NCI-H1436 (cell line): ENCODE measurements at regions not wholly inside any gene's neighbourhood (a gene's known extent, or its start where the extent isn't known, plus 50 kb on each side); places are given as distances from the start of the nearest gene placed in this dataset.
"Not testable (repeated sequence)": the region's sequence is repeated elsewhere in the genome, so short reads cannot be mapped to it uniquely, and the experiment has no call there.

Source experiments
- DNase-seq: peaks from one replicate; lab custom pipeline; 2025; lab: John Stamatoyannopoulos, UW

DNA sequence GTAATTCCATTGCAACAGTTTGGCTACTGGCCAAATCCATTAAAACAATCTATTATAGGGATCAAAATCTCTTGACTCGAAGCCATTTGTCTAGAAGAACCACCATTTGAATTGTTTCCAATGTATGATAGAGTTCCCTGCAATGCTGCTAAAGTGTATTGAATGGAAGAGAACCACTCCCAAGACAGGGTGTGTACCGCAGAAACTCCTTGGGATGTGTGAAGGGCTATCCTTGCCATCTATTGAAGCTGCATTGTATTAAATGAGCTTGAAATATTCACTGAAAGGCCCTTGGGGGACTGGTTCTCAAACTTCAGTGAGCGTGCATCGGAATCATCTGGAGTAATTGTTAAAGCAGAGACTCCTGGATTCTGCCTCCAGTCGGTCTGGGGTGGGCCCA is 260.4 kb upstream of the MEIS1 start:
- DNase-seq: no peak

DNA sequence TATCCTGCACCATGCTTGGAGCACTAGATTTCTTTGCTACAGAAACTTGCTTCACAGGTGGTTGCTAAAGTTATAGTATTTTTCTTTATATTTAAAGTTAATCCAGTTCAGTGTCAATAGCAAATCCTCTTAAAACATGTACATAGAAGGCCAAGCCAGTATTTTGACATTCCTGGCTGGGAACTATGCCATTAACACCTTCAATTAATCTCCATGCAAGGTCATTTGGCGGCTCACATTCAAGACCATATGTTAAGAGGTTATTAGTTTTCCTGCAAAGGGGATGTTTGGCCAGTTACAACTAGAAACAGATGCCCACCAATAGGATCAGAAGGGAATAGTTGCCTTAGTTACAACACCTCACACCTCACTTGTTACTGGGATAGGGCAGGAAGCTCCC is 261.3 kb upstream of the MEIS1 start:
- DNase-seq: no peak

DNA sequence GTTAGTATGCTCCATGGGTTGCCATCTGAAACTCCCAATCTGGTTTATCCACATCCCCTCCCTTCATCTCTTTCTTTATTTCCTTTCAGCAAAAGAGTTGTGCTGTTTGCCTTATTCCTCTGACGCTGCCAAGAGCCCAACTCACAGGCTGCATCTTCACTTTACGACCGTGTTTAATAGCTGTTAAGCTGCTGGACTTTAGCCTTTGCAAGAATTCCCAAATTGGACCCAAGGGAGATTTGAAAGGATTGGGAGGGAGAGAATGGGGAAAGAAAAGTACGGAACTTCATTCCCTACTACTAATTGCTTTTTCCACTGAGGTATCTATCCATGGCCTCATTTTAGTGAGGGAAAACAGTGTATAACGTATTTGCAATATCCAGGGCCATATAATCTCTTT is 263.4 kb upstream of the MEIS1 start:
- DNase-seq: no peak

DNA sequence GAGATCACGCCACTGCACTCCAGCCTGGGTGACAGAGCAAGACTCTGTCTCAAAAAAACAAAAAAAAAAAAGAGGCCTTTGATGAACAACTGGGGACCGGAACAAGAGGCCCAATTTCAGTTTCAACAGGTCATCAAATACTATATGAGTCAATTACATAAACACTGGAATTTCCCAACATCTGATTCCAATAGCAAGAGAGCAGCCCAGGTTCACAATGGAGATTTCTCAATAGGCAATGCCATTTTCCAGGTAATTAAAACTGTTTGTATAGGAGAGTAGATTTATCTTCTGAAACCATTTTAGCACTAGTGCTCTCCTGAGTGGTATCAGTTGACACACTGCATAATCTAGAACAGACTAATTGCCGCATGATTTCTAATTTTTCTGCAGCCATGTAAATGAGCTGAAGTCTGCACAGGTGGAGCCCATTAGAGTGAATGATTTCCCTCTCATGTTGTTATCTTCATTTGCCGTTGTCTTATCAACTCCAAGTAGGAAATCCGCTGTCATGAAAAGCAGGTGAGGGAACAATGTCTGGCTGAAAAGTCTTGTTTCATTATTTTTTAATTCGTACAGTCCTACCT is 264.1 kb upstream of the MEIS1 start:
- DNase-seq: peak; percentile 72

DNA sequence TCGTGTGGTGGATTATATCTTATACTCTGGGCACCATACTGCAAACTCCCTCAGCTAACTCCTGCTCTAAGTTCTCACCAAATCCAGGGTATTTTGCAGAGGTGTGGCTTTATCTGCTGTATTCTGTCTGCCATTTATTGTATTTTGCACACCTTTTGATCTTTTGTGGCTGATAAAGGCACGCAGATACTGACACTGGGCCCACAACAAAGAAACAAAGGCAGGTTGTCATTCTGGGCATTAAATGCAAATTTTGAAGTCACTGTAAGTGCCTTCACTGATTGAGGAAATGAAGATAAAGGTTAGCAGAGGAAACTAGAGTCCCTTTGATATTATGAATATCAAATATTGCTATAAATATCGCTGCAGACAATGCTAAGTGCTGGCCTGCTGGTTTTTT is 265.8 kb upstream of the MEIS1 start:
- no peak for DNase-seq

DNA sequence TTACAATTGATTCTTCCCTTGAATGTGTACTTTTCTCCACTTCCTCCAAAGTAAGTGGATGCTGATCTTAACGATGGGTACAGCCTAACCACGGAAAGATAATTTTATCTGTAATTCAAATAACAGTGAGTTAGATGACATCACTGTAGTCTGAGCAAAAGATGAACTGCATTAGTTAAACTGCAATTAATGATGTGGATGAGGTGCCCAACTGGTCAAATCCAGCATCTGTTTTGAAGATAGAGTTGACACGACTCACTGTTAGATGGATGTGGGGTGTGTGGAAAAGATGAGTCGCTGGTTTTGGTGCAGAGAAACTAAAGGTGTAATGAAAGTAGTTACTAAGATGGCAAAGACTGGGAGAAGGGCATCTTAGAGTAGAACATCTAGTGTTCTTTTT is 270.5 kb upstream of the MEIS1 start:
- DNase-seq: no peak

DNA sequence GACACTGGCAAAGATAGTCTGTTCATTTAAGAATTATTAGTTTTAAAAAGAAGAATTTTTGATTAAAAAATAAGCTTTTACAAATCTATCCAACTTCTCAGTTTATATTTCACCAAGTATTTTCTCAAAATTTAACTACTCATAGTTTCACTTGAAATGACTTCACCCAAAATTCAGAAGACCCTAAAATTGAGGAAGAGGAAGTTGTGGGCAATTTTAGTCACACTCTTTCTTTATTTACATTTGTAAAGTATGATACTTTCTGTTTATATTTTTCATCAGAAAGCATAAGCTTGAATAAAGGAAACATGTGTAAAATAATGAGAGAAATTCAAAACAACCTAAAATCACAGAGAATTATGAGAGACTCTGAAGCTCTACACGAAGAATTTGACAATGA is 278.8 kb upstream of the MEIS1 start:
- DNase-seq: no peak

DNA sequence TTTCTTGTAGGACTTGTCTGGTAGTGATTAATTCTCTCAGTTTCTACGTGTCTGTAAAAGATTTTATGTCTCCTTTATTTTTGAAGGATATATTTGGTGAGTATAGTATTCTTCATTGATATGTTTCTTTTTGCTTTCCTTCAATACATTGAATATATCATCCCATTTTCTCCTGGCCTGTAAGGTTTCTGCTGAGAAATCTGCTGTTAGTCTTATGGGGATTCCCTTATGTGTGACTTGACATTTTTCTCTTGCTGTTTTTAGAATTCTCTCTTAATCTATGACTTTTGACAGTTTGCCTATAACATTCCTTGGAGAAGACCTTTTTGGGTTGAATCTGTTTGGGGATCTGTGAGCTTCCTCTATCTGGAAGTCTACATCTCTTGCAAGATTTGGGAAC is 281.0 kb upstream of the MEIS1 start:
- DNase-seq: no peak

DNA sequence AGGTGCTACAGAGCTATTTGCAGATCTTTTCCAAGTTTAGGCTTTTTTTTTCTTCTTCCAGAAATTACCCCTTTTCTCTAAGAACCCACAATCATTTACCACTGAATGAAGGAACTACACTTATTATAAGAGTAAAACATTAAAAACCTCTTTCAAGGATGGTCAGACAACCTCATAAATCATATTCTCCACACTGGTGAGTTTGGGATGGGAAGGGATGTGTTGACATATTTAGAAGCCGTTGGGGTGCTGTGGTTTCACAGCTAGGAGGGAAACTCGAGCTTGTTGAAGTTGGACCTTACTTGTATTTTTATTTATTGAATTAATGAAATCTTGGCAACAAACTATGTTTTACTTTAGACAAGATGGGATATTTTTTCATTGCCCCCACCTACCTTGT is 289.4 kb upstream of the MEIS1 start:
- DNase-seq: no peak

DNA sequence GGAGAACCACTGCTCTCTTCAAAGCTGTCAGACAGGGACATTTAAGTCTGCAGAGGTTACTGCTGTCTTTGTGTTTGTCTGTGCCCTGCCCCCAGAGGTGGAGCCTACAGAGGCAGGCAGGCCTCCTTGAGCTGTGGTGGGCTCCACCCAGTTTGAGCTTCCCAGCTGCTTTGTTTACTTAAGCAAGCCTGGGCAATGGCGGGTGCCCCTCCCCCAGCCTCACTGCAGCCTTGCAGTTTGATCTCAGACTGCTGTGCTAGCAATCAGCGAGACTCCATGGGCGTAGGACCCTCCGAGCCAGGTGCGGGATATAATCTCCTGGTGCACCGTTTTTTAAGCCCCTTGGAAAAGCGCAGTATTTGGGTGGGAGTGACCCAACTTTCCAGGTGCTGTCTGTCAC is 290.6 kb upstream of the MEIS1 start:
- DNase-seq: not testable (repeated sequence)

DNA sequence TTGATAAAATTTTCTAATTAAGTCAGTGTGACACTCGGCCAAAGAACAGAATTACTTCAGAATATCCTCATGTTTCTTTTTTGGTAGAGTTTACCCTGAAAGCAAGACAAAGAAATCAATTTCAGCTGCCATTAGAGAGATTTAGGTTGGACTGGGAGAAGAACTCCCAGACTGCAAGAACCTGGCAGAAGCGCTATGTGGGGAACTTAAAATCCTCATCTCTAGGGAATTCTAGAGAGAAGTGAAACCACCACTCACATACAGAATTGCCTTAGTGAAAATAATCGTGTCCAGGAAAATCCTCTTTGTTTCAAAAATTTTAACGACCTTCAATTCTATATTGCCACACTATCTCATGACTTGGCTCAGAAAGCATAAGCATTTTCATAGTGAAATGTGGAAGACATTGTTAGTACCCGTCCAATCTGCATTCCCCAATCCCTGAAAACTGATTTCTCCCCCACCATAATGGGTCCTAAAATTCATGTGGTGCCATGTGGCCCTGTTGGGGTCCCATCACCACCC is 297.3 kb upstream of the MEIS1 start:
- no peak for DNase-seq

DNA sequence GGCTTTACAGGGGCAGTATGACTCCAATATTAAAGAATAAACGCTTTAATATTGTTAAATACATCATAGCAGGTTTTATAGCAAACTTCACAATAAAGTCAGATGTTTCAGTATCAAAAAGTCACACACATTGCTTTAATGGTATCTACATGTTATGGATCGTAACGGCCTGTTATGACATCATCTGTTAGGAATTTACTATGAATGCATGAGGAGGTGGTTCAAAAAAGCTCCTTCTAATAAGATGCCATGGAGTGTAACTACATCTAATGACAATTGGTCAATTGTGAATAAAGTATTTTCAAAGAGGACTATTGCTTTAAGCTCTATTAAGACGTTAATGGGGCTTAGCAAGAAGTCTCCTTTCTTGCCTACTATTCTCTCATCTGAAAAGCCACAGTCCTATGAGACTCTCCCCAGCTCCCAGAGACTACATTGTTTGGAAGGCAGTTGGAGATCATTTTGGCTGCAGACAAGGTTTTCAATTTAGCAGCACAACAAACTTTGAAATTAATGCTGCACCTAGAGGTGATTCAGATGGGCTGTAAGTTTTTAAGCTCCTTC is 300.7 kb upstream of the MEIS1 start:
- no peak for DNase-seq

DNA sequence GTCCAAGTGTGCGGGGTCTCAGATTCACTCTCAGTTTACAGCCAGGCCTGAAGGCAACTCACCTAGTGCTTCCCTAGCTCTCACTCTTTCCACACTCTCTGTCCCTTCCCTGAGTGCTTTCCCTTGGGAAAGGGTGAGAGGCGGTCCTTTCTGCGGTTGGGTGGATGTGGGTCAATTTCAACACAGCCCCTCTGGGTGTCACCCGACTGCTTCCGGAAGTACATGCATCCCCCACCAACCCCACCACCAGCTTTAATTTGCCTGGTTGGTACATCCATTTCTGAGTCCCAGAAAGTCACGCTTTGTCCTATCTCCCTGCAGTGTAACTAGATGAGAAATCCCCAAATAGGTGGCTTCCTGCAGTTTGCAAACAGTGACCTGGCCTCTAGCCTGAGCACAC is 307.3 kb upstream of the MEIS1 start:
- no peak for DNase-seq

DNA sequence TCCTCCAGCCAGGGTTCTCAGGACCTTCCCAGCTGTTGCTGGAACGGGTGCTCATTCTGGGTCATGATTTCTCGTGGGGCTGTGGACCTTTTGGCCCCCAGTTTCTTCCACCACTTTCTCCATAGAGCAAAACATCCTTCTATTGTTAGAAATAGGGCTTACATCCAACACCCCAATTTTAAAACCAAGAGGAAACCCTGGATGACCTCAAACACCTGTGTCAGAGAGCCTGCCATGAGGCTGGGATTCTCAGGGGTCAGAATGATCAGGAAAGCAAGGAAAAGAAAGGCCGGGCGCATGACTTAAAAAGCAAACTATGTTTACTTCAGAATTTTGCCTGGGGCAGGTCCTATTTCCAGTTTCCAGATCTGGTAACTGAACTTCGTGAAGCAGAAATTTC is 307.9 kb upstream of the MEIS1 start:
- no peak for DNase-seq

DNA sequence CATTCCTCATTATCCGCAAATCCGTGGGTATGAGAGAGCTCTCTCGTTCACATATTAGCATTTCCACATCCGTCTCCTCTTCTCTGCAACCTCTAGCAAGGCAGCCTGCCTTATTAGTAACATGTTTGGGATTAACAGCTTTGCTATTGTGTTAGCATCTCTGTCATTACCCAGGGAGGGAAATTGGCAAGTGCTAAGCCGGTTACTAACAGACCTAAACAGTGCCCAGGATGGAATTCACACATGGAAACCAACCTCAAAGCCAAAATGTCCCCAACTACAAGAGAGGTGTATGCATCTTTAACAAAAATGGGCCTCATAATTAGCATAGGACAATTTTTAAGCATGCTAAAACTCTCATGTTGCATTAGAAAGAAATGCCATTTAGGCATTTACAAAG is 309.0 kb upstream of the MEIS1 start:
- DNase-seq: no peak

DNA sequence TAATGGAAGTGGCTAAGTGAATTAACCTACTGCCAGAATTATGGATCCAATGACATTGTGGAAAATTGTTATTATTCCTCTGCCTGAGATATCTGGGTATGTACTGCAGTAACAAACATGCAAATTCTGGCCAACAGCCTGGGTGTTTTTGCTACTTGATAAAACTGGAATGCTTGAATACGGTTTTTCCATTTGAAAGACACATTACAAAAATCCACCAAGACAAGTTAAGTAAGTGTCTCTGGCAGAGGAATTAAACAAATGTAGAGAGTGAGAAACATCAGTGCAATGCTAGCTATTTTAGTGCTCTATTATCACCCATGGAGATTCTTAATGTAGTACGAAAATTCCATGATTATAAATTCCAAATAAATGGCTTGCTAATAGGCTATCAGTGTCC is 312.4 kb upstream of the MEIS1 start:
- no peak for DNase-seq

DNA sequence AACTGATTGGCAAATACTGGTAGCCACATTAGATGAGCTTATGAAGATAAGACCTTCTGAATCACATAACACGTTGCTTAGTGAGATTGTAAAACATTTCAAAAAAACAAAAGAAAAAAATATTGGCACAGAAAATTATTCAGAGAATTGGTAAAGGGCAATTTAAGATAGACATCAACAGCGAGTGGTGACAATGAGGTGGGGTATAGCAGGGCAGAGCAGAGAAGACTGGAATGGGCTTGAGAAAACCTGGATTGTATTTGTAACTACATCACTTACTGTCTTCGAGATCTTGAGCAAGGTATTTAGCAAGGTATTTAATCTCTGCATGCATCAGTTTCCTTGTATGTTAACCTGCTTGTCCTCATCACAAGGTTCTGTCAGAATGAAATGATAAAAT is 313.0 kb upstream of the MEIS1 start:
- no peak for DNase-seq

DNA sequence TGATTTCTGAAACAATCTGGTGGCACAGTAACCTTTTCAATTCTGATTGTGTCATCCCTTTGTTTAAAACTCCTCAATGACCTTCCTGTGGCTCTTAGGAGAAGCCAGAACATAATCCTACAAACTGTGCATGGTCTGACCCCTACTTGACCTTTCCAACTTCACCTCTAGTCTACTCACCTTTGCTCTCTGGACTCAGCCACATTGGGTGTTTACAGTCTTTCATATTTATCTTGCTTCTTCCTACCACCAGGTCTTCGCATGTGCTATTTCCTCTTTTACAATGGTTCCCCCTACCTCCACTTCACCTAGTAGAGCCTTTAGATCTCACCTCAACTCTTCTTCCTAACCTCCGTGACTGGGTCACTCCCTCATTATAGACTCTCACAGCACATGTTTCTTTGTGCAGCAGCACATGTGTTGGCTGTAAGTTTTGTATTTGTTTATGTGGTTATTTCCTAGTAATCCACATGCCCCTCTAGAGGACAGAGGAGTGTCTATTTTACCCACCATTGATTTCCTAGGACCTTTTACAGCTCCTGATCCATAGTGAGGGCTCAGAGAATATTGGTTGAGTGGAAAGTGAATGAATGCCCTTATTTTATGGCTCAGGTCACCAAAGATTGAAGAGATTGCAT is 320.8 kb upstream of the MEIS1 start:
- DNase-seq: no peak

DNA sequence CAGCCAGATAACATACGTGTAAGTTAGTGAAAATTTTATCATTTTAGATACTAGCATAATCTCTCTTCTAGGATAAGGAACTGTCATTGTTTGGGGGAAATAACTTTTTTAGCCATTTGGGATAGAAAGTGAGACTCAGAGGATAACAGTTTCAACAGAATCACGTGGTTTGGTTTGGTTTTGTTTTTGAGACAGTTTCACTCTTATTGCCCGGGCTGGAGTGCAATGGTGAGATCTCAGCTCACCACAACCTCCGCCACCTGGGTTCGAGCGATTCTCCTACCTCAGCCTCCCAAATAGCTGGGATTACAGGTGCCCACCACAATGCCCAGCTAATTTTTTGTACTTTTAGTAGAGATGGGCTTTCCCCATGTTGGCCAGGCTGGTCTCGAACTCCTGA is 323.2 kb upstream of the MEIS1 start:
- no peak for DNase-seq

DNA sequence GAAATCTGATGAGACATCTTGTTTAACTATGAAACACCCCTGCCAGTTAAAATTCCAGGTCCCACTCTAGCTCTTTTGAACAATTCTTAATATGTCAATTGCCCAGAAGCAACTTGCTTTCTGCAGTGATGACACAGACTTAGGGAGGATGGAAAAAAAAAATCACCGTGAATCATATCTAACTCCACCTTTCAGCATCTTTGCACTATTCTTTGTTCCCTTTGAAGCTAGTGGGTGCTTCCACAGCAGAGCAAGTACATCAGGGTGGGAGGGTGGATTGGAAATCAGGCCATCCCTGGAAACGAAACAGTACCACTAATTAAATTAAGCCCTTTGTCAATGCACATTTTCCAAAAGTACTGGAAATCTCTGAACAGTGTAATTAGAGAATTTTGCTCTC is 324.3 kb upstream of the MEIS1 start:
- DNase-seq: no peak

DNA sequence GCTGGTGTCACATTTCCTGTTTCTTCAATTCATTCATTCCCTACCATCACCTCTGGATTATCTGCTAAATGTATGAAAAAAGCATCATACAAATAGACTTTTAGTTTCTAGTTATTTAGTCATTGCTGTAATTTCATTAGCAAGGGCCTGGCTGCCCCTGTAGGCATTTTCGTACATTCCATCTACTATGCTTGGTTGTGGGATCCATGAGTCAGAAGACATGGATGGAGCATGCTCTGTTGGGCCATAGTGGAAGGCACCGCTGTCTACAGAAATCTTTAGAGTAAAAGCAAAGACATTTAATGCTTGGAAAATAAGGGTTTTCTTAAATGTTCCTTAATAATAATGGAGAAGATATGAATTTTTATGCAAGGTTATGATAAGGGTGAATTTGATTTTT is 324.8 kb upstream of the MEIS1 start:
- no peak for DNase-seq

DNA sequence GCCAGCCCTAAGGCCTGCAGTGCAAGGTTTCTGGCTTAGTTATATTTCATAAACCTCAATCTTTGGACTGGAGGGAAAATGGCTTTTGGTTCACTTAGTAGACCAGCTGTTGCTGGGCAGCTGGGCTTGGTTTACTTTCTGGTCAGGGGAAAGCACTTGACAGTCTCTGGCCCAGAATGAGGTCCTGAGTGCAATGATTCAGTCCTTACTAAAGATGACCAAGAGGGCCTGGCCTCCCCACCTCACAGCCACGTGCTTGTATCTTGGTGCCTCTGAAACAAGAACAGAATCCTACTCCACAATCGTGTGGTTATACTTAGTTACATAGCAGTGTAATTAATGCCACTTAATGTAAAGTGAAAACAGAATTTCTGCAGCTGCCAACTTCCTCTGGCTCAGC is 325.5 kb upstream of the MEIS1 start:
- DNase-seq: no peak

DNA sequence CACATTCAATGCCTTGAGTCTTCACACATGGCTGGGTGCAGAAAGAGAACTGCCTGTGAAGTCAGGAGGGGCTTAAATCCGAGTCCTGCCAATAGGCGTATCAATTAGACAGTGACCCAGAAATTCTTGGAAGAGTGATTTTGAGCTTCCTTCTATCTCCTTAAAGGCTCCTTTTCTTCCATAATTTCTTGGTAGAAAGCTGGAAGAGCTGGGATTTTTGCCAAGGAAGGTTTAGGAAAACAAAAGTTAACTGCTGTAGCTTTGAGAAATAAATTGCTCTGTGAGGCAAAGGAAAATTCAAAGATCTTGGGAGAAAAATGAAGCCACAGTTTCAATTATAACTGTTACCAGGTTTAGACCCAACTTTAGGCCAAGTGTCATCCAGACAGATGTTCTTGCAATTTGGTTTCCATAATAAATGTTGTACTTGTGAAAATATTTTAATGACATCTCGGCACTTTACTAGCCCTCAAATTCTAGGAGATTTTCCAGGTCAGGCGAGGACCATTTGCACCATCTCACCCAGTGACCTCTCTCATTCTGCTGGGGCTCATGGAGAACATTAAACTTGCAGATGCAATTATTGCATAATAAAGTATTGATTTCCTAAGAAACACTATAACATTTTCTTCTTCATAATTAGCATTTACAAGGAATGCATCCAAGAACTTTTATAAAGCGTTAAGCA is 329.7 kb upstream of the MEIS1 start:
- DNase-seq: no peak
